ENCODE measurements at regions not wholly inside any gene's neighbourhood (a gene's known extent, or its start where the extent isn't known, plus 50 kb on each side); places are given as distances from the start of the nearest gene placed in this dataset.

- TF ChIP-seq CTCF (conservative IDR thresholded peaks at IDR 0.05; ENCODE audit: low read depth in 2 of 2): no peak
- TF ChIP-seq POLR2AphosphoS5 (IDR thresholded peaks at IDR 0.05; ENCODE audit: low read depth): no peak
Measured at GRCh38 chr10:2425320-2425719, 642.0 kb upstream of the PFKP start (continued).

GRCh38 chr10:2414562-2414961, 652.8 kb upstream of the PFKP start:
- 0 out of 2 replicates have a peak, but pooled peaks cover 3% of the 10 kb centered on the region for H3K36me3 ChIP-seq (ENCODE audit: insufficient read depth)
- H3K27ac Mint-ChIP-seq: no peak overlapping the region
- H3K27me3 Mint-ChIP-seq (ENCODE audit: insufficient read depth, low read depth, poor library complexity): peaks cover 2% of the 10 kb centered on the region
- H3K27me3 ChIP-seq (ENCODE audit: insufficient read depth): no peaks in the 10 kb centered on the region
- DNase-seq (ENCODE audit: low spot score): no peak
- H3K4me3 Mint-ChIP-seq: no peak overlapping the region
- no peaks in the 10 kb centered on the region for H3K4me1 ChIP-seq (ENCODE audit: insufficient read depth)
- no peak overlapping the region for H3K27ac ChIP-seq (ENCODE audit: low read depth)
- H3K9me2 ChIP-seq (ENCODE audit: insufficient read depth): peaks cover 6% of the 10 kb centered on the region; the same call in 1 of the 2 replicates
- H3F3A ChIP-seq (replicated peaks; ENCODE audit: low read depth): no peaks in the 10 kb centered on the region
- H3K4me2 ChIP-seq: no peak overlapping the region
- no peak overlapping the region for H3K4me3 ChIP-seq
- no peaks in the 10 kb centered on the region for H3K9me3 Mint-ChIP-seq
- peaks cover 4% of the 10 kb centered on the region; the same call in 1 of the 3 replicates for H3K4me1 Mint-ChIP-seq
- H2AFZ ChIP-seq: no peak overlapping the region
- no peaks in the 10 kb centered on the region for H3K36me3 Mint-ChIP-seq (ENCODE audit: low read depth)
- no peaks in the 10 kb centered on the region for H3K79me2 ChIP-seq (replicated peaks; ENCODE audit: insufficient read depth)
- H4K20me1 ChIP-seq (replicated peaks; ENCODE audit: insufficient read depth): no peaks in the 10 kb centered on the region
- ATAC-seq: no peak
- TF ChIP-seq CTCF (conservative IDR thresholded peaks at IDR 0.05; ENCODE audit: low read depth in 2 of 2): no peak
- TF ChIP-seq EZH2 (IDR thresholded peaks at IDR 0.05; ENCODE audit: low read depth, unreplicated experiment): no peak
- no peak for TF ChIP-seq CREB1 (CRISPR knock-in tag; IDR thresholded peaks at IDR 0.05; ENCODE audit: low read depth)
- no peak for TF ChIP-seq ETS1 (IDR thresholded peaks at IDR 0.05)
- TF ChIP-seq STAT1 (IDR thresholded peaks at IDR 0.05; ENCODE audit: unreplicated experiment): no peak
- no peak for TF ChIP-seq POLR2AphosphoS5 (IDR thresholded peaks at IDR 0.05; ENCODE audit: low read depth)
- TF ChIP-seq REST (IDR thresholded peaks at IDR 0.05; ENCODE audit: unreplicated experiment): no peak
- no peak for TF ChIP-seq ZNF331 (CRISPR knock-in tag; IDR thresholded peaks at IDR 0.05; ENCODE audit: low read depth)
- TF ChIP-seq NANOG (IDR thresholded peaks at IDR 0.05; ENCODE audit: borderline replicate concordance): no peak
- no peak for TF ChIP-seq ZNF114 (CRISPR knock-in tag; IDR thresholded peaks at IDR 0.05)
- TF ChIP-seq EZH2phosphoT487 (IDR thresholded peaks at IDR 0.05; ENCODE audit: unreplicated experiment): no peak
